Activated CD8-positive, alpha-beta T cell treated with anti-CD3 and anti-CD28 coated beads, Interleukin-2, amount 10 ng/mL, durations not matched to agents 7 days and 5 days (primary cell): ENCODE measurements at regions not wholly inside any gene's neighbourhood (a gene's known extent, or its start where the extent isn't known, plus 50 kb on each side); places are given as distances from the start of the nearest gene placed in this dataset.
A peak's percentile ranks its signal among the peaks of the same experiment; 100 is the strongest.
"Not testable (repeated sequence)": the region's sequence is repeated elsewhere in the genome, so short reads cannot be mapped to it uniquely, and the experiment has no call there.

Source experiments
- ATAC-seq: fragments of 150-1000 bp; cut with Tn5 transposase; one replicate; pipeline ENCODE4 v1.10.0; 2021; ENCODE audit warnings: moderate library complexity
- CTCF ChIA-PET: fragments of 350-600 bp; sonication (Branson Sonifier 250); formaldehyde crosslinking; loops from one replicate; lab custom pipeline; 2021; ENCODE audit warnings: antibody characterized with exemption; lab: Charles Lee
- POLR2A ChIA-PET: fragments of 350-600 bp; sonication (Branson Sonifier 250); formaldehyde crosslinking; loops from one replicate; lab custom pipeline; 2021; ENCODE audit warnings: antibody characterized with exemption; lab: Charles Lee
- DNase-seq: peaks from one replicate; pipeline ENCODE4 v3.0.0-alpha.2; 2020
- H3K27ac Mint-ChIP-seq: one replicate; pipeline ENCODE4 v1.8.0; 2021; ENCODE audit warnings: mild to moderate bottlenecking, mixed read lengths
- H3K27me3 Mint-ChIP-seq: one replicate; pipeline ENCODE4 v1.8.0; 2021; ENCODE audit warnings: low read depth, mixed read lengths
- H3K36me3 Mint-ChIP-seq: one replicate; pipeline ENCODE4 v1.8.0; 2021; ENCODE audit warnings: low read depth, mixed read lengths
- H3K4me1 Mint-ChIP-seq: one replicate; pipeline ENCODE4 v1.8.0; 2021; ENCODE audit warnings: low read depth, mixed read lengths
- H3K4me3 Mint-ChIP-seq: one replicate; pipeline ENCODE4 v1.8.0; 2021; ENCODE audit warnings: mild to moderate bottlenecking, mixed read lengths
- H3K9me3 Mint-ChIP-seq: one replicate; pipeline ENCODE4 v1.8.0; 2022; ENCODE audit warnings: mixed read lengths; ENCODE audit not compliant: insufficient read depth

DNA sequence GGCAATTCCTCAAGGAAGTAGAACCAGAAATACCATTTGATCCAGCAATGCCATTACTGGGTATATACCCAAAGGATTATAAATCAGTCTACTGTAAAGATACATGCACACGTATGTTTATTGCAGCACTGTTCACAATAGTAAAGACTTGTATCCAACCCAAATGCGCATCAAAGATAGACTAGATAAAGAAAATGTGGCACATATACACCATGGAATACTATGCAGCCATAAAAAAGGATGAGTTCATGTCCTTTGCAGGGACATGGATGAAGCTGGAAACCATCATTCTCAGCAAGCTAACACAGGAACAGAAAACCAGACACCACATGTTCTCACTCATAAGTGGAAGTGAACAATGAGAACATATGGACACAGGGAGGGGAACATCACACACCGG lies 130.0 kb upstream of the HS3ST4 start:
- H3K27me3 Mint-ChIP-seq, H3K36me3 Mint-ChIP-seq, H3K27ac Mint-ChIP-seq, DNase-seq, H3K9me3 Mint-ChIP-seq, POLR2A ChIA-PET, H3K4me3 Mint-ChIP-seq, CTCF ChIA-PET, H3K4me1 Mint-ChIP-seq, ATAC-seq: not testable (repeated sequence)

DNA sequence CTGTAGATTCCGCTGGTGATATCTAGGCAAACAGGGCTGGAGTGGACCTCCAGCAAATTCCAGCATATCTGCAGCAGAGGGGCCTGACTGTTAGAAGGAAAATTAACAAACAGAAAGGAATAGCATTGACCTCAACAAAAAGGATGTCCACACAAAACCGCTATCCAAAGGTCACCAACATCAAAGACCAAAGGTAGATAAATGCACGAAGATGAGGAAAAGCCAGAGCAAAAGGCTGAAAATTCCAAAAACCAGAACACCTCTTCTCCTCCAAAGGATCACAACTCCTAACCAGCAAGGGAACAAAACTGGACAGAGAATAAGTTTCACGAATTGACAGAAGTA lies 134.8 kb upstream of the HS3ST4 start:
- ATAC-seq, H3K36me3 Mint-ChIP-seq, CTCF ChIA-PET: not testable (repeated sequence)

DNA sequence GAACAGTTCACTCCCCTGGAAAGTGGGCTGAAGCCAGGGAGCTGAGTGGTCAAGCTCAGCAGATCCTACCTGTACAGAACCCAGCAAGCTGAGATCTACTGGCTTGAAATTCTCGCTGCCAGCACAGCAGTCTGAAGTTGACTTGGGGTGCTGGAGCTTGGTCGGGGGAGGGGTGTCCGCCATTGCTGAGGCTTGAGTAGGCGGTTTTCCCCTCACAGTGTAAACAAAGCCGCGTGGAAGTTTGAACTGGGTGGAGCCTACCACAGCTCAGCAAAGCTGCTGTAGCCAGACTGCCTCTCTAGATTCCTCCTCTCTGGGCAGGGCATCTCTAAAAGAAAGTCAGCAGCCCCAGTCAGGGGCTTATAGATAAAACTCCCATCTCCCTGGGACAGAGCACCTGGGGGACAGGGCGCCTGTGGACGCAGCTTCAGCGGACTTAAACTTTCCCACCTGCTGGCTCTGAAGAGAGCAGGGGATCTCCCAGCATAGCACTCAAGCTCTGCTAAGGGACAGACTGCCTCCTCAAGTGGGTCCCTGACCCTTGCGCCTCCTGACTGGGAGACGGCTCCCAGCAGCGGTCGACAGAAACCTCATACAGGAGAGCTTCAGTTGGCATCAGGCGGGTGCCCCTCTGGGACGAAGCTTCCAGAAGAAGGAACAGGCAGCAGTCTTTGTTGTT lies 135.3 kb upstream of the HS3ST4 start:
- H3K4me3 Mint-ChIP-seq, H3K9me3 Mint-ChIP-seq, H3K36me3 Mint-ChIP-seq, H3K27me3 Mint-ChIP-seq, POLR2A ChIA-PET, DNase-seq, H3K4me1 Mint-ChIP-seq, ATAC-seq, H3K27ac Mint-ChIP-seq, CTCF ChIA-PET: not testable (repeated sequence)

More for the DNA sequence above, 134.8 kb upstream of the HS3ST4 start:
- H3K4me1 Mint-ChIP-seq, H3K4me3 Mint-ChIP-seq, H3K27me3 Mint-ChIP-seq, H3K27ac Mint-ChIP-seq, H3K9me3 Mint-ChIP-seq, DNase-seq, POLR2A ChIA-PET: not testable (repeated sequence)

DNA sequence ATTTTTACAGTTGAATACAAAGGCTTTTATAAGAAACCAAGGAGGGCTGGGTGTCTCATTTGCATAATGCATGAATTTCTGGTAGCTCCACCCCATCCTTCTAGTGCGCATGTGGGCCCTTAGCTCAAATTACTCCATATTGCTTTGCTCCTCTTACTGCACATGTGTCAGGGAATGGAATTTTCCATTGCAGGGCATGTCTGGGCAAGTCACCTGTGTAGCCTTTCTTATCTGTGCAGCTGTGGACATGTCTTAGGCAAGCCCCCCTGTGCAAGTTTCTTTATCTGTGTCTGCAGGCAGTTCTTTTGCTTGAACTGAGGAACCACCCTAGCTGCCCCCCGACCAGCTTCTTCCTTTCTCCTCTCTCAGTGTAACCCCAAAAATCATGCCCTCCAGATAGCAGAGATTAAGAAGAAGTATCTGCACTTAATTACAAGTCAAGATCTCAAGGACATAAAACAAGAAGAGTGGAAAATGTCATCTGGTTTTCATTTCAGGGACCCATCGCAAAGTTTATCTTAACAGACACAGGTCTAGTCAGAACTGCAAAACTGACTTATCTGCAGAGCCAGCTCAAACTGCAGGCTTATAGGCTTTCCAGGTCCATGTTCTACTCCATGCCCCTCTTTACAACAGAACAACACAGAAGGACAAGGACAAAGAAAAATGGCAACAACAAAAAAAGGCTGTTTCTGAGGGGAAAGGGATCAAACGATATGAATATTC lies 137.9 kb upstream of the HS3ST4 start:
- Mint-ChIP-seq H3K4me3 (no peak overlapping the region), H3K9me3 (peaks cover 3% of the 10 kb centered on the region), H3K4me1 (peaks cover 6% of the 10 kb centered on the region), H3K27ac (peak overlapping the region; percentile 16), H3K27me3 (no peaks in the 10 kb centered on the region), H3K36me3 (no peaks in the 10 kb centered on the region)
- no peak for ATAC-seq
- DNase-seq, result no peak
- ChIA-PET POLR2A (no interaction called here), CTCF (interaction anchor here (1.0 kb wide), 1 partner anchor 21 kb away, joined by 3 read pairs; no protein-coding TSS in a partner anchor)

DNA sequence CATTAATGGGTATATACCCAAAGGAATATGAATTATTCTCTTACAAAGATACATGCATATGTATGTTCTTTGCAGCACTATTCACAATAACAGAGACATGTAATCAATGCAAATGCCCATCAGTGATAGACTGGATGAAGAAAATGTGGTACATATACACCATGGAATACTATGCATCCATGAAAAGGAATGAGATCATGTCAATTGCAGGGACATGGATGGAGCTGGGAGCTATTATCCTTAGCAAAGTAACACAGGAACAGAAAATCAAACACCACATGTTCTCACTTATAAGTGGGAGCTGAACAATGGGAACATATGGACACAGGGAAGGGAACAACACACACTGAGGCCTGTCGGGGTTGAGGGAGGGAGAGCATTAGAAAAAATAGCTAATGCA lies 141.1 kb upstream of the HS3ST4 start:
- Mint-ChIP-seq H3K9me3 (peaks cover 3% of the 10 kb centered on the region), H3K4me1 (peaks cover 6% of the 10 kb centered on the region), H3K27ac (no peak overlapping the region), H3K27me3 (no peaks in the 10 kb centered on the region), H3K36me3 (no peaks in the 10 kb centered on the region), H3K4me3 (no peak overlapping the region)
- ATAC-seq (no peak), DNase-seq (no peak)
- ChIA-PET CTCF (no interaction called here), POLR2A (no interaction called here)

DNA sequence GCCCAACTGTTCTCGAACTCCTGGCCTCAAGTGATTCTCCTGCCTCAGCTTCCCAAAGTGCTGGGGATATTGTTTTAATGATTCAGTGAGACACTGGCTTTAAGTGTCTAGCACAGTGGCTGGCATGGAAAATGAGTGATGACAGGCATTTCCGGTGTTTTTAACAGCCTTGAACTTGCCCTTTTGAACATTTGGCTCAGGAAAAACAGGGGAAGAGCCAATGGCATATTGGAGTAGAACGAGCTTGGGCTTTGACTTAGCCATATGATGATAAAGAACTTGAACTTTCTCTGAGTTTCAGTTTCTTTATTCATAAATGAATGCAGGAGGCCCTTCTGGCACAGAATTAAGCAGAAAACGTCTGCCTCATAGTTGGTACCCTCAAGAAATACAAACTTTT lies 145.0 kb upstream of the HS3ST4 start:
- Mint-ChIP-seq H3K9me3 (no peaks in the 10 kb centered on the region), H3K4me1 (no peaks in the 10 kb centered on the region), H3K27me3 (no peaks in the 10 kb centered on the region), H3K36me3 (no peaks in the 10 kb centered on the region), H3K4me3 (no peak overlapping the region), H3K27ac (no peak overlapping the region)
- POLR2A ChIA-PET, result no interaction called here
- DNase-seq (no peak), ATAC-seq (no peak)
- CTCF ChIA-PET, result no interaction called here

DNA sequence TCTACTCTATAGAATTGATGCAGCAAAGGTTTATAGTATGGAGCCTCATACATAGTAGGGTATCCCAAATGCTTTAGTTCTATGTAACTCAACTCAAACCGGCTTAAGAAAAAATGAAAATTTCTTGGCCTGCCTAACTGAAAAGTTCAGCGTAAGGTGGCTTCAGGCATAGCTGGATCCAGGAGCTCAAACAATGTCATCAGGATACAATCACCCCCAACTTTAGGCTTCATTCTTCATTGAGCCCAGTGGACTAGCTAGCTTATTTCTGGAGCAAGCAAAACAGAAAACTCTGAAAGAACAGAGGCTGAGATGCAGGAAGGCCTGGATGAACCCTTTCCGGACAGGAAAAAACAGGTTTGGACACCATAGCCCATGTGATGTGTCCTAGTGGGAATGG lies 147.5 kb upstream of the HS3ST4 start:
- Mint-ChIP-seq H3K27ac (no peak overlapping the region), H3K4me1 (no peaks in the 10 kb centered on the region), H3K9me3 (no peaks in the 10 kb centered on the region), H3K36me3 (no peaks in the 10 kb centered on the region), H3K27me3 (peaks cover 2% of the 10 kb centered on the region), H3K4me3 (no peak overlapping the region)
- ATAC-seq (no peak), DNase-seq (no peak)
- ChIA-PET CTCF (no interaction called here), POLR2A (no interaction called here)

DNA sequence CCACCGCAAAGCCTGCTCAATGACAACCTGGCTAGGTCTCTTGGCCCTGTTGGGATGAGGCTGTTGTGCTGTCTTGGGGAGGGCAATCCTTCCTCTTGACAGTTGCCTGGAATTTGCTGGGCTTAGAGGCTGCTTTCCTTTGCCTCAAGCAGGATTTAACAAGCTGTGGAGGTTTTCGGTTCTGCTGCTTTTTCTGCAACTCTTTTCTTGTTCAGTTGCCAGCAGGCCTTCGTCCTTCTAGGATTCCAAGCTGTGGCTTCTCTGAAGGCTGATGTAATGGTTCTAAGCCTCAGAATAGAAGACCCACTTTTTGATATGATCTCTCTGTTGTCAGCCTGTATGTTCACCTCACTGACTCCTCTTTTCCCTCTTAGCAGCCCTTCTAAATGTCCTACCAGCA lies 149.5 kb upstream of the HS3ST4 start:
- ChIA-PET POLR2A (no interaction called here), CTCF (no interaction called here)
- Mint-ChIP-seq H3K27ac (no peak overlapping the region), H3K27me3 (peaks cover 2% of the 10 kb centered on the region), H3K36me3 (no peaks in the 10 kb centered on the region), H3K9me3 (no peaks in the 10 kb centered on the region), H3K4me3 (no peak overlapping the region), H3K4me1 (no peaks in the 10 kb centered on the region)
- no peak for DNase-seq
- no peak for ATAC-seq

DNA sequence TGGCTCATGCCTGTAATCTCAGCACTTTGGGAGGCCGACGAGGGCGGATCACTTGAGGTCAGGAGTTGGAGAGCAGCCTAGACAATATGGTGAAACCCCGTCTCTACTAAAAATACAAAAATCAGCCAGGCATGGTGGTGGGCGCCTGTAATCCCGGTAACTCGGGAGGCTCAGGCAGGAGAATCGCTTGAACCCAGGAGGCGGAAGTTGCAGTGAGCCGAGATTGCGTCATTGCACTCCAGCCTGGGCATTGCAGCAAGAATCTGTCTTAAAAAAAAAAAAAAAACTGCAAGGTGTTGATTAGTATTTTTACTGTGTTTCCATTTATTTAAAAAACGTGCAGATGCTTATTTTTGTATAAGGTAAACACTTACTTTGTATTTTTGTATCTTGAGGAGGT lies 152.0 kb upstream of the HS3ST4 start:
- ATAC-seq, H3K4me3 Mint-ChIP-seq, H3K27me3 Mint-ChIP-seq, CTCF ChIA-PET, H3K4me1 Mint-ChIP-seq, H3K27ac Mint-ChIP-seq, DNase-seq, POLR2A ChIA-PET, H3K9me3 Mint-ChIP-seq, H3K36me3 Mint-ChIP-seq: not testable (repeated sequence)

DNA sequence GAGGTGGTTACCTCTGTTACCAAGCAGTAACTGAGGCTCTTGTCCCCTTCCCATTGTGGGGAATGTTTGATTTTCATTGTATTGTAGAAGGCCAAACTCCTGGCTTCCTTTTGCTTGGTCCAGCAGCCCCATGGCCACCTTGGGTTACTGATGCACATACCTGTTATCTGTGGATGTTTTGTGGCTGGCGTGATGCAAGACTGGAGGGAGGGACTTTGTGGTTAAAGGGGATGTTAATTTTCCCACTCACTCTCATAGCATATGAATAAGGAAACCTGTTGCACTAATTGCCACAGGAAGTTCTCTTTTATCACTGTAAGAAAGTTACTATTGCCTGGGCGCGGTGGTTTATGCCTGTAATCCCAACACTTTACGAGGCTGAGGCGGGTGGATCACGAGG lies 168.6 kb upstream of the HS3ST4 start:
- H3K36me3 Mint-ChIP-seq, result no peaks in the 10 kb centered on the region
- POLR2A ChIA-PET, result no interaction called here
- H3K4me3 Mint-ChIP-seq, result no peak overlapping the region
- DNase-seq (no peak), ATAC-seq (no peak)
- no peaks in the 10 kb centered on the region for H3K27me3 Mint-ChIP-seq
- no peaks in the 10 kb centered on the region for H3K4me1 Mint-ChIP-seq
- CTCF ChIA-PET, result no interaction called here
- H3K27ac Mint-ChIP-seq, result no peak overlapping the region
- no peaks in the 10 kb centered on the region for H3K9me3 Mint-ChIP-seq

DNA sequence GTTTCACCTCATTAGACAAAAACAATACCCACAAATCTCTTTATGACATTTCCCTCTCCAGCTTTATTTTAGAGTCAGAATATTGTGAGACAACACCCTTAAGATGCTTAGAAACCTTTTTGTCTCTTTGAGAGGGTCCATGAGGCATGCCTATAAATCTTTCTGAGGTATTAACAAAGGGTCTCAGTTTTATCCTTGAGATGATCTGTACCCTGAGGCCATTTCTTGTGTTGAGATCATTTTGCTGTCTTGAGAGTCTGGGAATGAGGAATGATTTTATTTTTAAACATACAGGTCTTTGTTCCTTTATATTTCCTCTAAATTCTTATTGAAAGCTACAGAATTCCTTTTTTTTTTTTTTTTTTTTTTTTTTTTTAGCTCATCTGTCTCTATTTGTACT lies 179.7 kb upstream of the HS3ST4 start:
- POLR2A ChIA-PET, result no interaction called here
- DNase-seq (no peak), ATAC-seq (no peak)
- Mint-ChIP-seq H3K27ac (no peak overlapping the region), H3K36me3 (no peaks in the 10 kb centered on the region), H3K4me3 (no peak overlapping the region), H3K4me1 (no peaks in the 10 kb centered on the region), H3K27me3 (no peaks in the 10 kb centered on the region), H3K9me3 (no peaks in the 10 kb centered on the region)
- CTCF ChIA-PET, result no interaction called here

DNA sequence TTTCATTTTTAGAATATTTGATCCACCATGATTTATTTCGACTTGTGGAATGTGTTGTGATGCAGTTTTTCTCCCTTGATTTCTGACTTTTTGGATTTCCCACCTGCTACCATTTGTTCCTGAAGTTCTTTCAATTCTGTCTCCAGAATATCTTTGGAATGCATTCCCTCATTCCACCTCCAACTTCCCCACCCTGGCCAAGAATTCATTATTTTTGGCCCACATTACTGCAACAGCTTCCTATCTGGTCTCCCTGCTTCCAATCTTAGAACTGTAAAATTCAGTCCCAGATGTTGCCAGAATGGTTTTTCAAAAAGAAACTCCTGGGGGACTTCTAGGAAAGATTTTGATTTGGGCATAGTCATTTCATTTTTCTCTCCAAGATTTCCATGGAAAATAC lies 182.3 kb upstream of the HS3ST4 start:
- ChIA-PET POLR2A (interaction anchor here (0.6 kb wide), 1 partner anchor 1831 kb away, joined by 3 read pairs; the partner anchor contains the start of gene PLK1), CTCF (no interaction called here)

More for the DNA sequence above, 182.3 kb upstream of the HS3ST4 start:
- Mint-ChIP-seq H3K27me3 (peaks cover 2% of the 10 kb centered on the region), H3K9me3 (no peaks in the 10 kb centered on the region), H3K4me3 (no peak overlapping the region), H3K27ac (no peak overlapping the region), H3K36me3 (no peaks in the 10 kb centered on the region), H3K4me1 (no peaks in the 10 kb centered on the region)
- DNase-seq (no peak), ATAC-seq (no peak)
